MCF 10A (cell line): ENCODE measurements at regions not wholly inside any gene's neighbourhood (a gene's known extent, or its start where the extent isn't known, plus 50 kb on each side); places are given as distances from the start of the nearest gene placed in this dataset.

Source experiments
- BruUV-seq: library from RNA; stranded (reverse); fragments of 400-500 nt; replicated peaks from 2 replicates; lab custom pipeline; 2021; lab: Mats Ljungman, UMichigan
- CTCF ChIA-PET: fragments of 300-600 bp; sonication (Branson Sonifier 250); formaldehyde crosslinking; extraction: SDS; loops from one replicate; lab custom pipeline; 2021; ENCODE audit warnings: antibody characterized with exemption, inconsistent platforms; lab: Yijun Ruan, JAX
- POLR2A ChIA-PET: fragments of 300-600, 350-650 bp; sonication (Branson Sonifier 250); formaldehyde crosslinking; extraction: SDS; loops from one replicate; lab custom pipeline; 2020; ENCODE audit warnings: antibody characterized with exemption, inconsistent platforms; lab: Yijun Ruan, JAX
- DNase-seq: peaks from one replicate; pipeline ENCODE4 v3.0.0-alpha.2; 2018; ENCODE audit not compliant: unreplicated experiment
- H3K27ac Mint-ChIP-seq: one replicate; pipeline ENCODE4 v1.8.0; 2022; ENCODE audit warnings: mild to moderate bottlenecking, low read depth, mixed read lengths; ENCODE audit not compliant: unreplicated experiment
- H3K27me3 Mint-ChIP-seq: one replicate; pipeline ENCODE4 v1.8.0; 2022; ENCODE audit warnings: mixed read lengths; ENCODE audit not compliant: insufficient read depth, unreplicated experiment
- H3K36me3 Mint-ChIP-seq: one replicate; pipeline ENCODE4 v1.8.0; 2022; ENCODE audit warnings: mild to moderate bottlenecking, moderate library complexity, mixed read lengths; ENCODE audit not compliant: insufficient read depth, unreplicated experiment
- H3K4me1 Mint-ChIP-seq: one replicate; pipeline ENCODE4 v1.8.0; 2022; ENCODE audit warnings: mixed read lengths; ENCODE audit not compliant: insufficient read depth, unreplicated experiment
- H3K4me3 Mint-ChIP-seq: one replicate; pipeline ENCODE4 v1.8.0; 2022; ENCODE audit warnings: mild to moderate bottlenecking, moderate library complexity, mixed read lengths; ENCODE audit not compliant: unreplicated experiment
- H3K9me3 Mint-ChIP-seq: one replicate; pipeline ENCODE4 v1.8.0; 2022; ENCODE audit warnings: mixed read lengths; ENCODE audit not compliant: unreplicated experiment
- CTCF ChIP-seq: fragments of 200-600 bp; IDR thresholded peaks from one replicate; pipeline ENCODE4 v1.8.0; 2022; ENCODE audit warnings: antibody characterized with exemption, mild to moderate bottlenecking; ENCODE audit not compliant: unreplicated experiment
- intact Hi-C: fragments of 100-400 bp; cut with micrococcal nuclease; formaldehyde crosslinking; loops from 2 replicates; pipeline ENCODE4 v1.14.1; 2022

- no TSS peak for BruUV-seq
- H3K4me3 Mint-ChIP-seq, result no peak overlapping the region
- no peak overlapping the region for H3K27ac Mint-ChIP-seq
- no peak for TF ChIP-seq CTCF
- POLR2A ChIA-PET, result no interaction called here
- CTCF ChIA-PET, result interaction anchor here (0.7 to 1.5 kb wide), 2 partner anchors 36 to 108 kb away, joined by 4 read pairs; no protein-coding TSS in a partner anchor
- intact Hi-C loops, result no loop called here
- H3K36me3 Mint-ChIP-seq, result no peaks in the 10 kb centered on the region
- no peaks in the 10 kb centered on the region for H3K27me3 Mint-ChIP-seq
- H3K4me1 Mint-ChIP-seq, result no peaks in the 10 kb centered on the region
- no peak for DNase-seq
- no peaks in the 10 kb centered on the region for H3K9me3 Mint-ChIP-seq
These were observed 2170.8 kb upstream of the PCDH20 start for GRCh38 chr13:63586467-63586866.

GRCh38 chr13:63578796-63579195 is 2163.1 kb upstream of the PCDH20 start:
- ChIA-PET POLR2A (no interaction called here), CTCF (no interaction called here)
- no peak overlapping the region for H3K4me3 Mint-ChIP-seq
- DNase-seq, result no peak
- no peaks in the 10 kb centered on the region for H3K4me1 Mint-ChIP-seq
- no peak overlapping the region for H3K27ac Mint-ChIP-seq
- no TSS peak for BruUV-seq
- TF ChIP-seq CTCF, result no peak
- H3K27me3 Mint-ChIP-seq, result no peaks in the 10 kb centered on the region
- H3K36me3 Mint-ChIP-seq, result no peaks in the 10 kb centered on the region
- intact Hi-C loops, result no loop called here
- no peaks in the 10 kb centered on the region for H3K9me3 Mint-ChIP-seq

GRCh38 chr13:63567031-63567430 is 2151.4 kb upstream of the PCDH20 start:
- Mint-ChIP-seq H3K36me3 (no peaks in the 10 kb centered on the region), H3K9me3 (no peaks in the 10 kb centered on the region), H3K27me3 (no peaks in the 10 kb centered on the region), H3K4me3 (no peak overlapping the region), H3K4me1 (no peaks in the 10 kb centered on the region), H3K27ac (no peak overlapping the region)
- no peak for TF ChIP-seq CTCF
- ChIA-PET POLR2A (no interaction called here), CTCF (no interaction called here)
- no TSS peak for BruUV-seq
- no peak for DNase-seq
- intact Hi-C loops, result no loop called here

- H3K4me1 Mint-ChIP-seq, result no peaks in the 10 kb centered on the region
- DNase-seq, result no peak
- intact Hi-C loops, result no loop called here
These were observed 2138.5 kb upstream of the PCDH20 start for GRCh38 chr13:63554157-63554556.

More at GRCh38 chr13:63554157-63554556, 2138.5 kb upstream of the PCDH20 start:
- H3K27me3 Mint-ChIP-seq, result no peaks in the 10 kb centered on the region
- H3K27ac Mint-ChIP-seq, result no peak overlapping the region
- no TSS peak for BruUV-seq
- no peaks in the 10 kb centered on the region for H3K36me3 Mint-ChIP-seq
- H3K4me3 Mint-ChIP-seq, result no peak overlapping the region
- no peak for TF ChIP-seq CTCF
- ChIA-PET POLR2A (no interaction called here), CTCF (no interaction called here)
- no peaks in the 10 kb centered on the region for H3K9me3 Mint-ChIP-seq
